ENCODE measurements at regions not wholly inside any gene's neighbourhood (a gene's known extent, or its start where the extent isn't known, plus 50 kb on each side); places are given as distances from the start of the nearest gene placed in this dataset.

DNA sequence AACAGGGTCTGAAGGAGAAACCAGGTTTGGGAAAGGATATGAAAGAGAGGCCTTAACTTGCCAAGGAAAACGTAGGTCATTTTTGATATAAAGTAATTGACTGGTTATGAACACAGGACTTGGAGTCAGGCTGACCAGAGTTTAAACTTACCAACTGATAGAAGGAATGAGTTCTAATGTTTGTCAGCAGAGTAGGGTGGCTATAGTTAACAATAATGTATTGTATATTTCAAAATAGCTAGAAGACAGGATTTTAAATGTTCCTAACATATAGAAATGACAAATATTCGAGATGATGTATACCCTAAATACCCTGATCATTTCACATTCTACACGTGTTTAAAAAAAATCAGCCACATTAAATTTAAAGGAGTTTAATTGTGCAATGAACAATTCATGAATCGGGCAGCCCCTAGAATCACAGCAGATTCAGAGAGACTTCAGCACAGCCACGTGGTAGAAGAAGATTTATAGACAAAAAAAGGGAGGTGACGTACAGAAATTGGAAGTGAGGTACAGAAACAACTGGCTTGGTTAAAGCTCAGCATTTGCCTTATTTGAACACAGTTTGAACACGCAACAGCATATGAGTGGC, 52.5 kb upstream of the PLEKHG7 start:
- no peak for DNase-seq (ENCODE audit: low read depth)

DNA sequence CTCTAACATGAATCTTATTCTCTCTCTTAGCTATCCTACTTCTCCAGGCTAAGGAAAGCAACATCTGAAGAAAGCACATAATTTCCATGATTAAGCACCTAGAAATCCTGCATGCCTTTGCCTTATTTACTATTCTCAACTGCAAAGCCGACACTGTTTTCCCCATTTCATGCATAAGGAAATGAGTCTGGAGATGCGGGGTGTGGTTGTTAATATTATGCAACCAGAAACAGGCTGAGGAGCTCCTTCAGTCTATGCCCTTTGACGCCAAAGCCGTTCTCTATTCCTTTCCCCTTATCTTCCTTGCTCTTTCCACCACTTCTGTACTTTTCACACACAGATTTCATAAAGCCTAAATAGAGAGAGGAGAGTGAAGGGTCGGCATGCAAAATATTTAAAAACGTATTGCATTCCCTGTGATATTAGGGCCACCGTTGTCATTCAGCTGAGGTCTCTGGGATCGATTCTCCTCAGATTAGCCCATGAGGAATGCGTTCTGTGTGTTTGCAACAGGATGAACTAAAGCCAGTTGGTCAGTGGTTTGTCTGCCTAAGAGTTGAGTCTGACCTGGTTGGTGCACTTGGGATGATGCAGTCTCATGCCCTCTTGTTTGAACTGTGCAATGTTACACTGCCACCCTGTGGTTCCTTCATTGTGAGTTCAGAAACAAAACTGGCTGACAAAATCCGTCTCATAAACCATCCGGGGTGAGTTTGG, 53.1 kb upstream of the PLEKHG7 start:
- DNase-seq (ENCODE audit: low read depth), result peak; percentile 17

GRCh38 chr12:92648242-92649031, 54.4 kb upstream of the PLEKHG7 start:
- DNase-seq (ENCODE audit: low read depth), result no peak

DNA sequence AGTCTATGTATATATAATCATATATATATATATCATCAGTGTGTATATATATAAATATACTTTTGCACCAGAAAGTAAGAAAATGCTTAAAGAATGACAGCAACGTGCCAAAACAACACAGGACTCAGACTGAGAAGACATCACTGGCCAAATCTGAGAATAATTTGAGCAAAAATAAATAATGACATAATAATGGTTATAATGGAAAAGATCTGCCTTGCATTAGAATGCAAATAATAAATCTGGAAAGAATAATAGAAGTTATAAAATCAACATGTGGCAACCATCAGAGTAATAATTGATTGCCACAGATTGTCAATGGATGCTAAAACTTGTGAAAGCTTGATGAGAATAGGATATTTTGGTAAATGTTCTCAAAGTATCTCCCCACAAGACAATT, 61.5 kb upstream of the PLEKHG7 start:
- DNase-seq (ENCODE audit: low read depth), result no peak

- DNase-seq (ENCODE audit: low read depth), result no peak
Observed at GRCh38 chr12:92640691-92641090, 62.1 kb upstream of the PLEKHG7 start.

DNA sequence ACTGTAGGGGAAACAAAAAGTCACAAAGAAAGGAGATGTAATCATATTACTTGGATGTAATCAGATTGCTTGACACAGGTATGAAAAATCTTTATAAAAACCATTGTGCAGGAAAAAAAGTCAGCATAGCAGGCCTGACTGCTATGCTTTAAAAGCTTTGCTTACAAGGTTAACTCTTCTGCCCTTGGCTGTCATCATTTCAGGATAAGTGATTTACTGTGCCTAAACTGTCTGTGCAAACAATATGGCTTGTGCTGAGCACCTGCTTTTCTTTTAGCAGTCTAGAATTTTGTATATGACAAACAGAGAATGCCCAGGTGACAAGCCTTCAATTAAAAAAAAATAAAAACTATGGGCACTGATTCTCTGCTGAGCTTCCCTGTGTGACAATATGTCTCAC, 63.8 kb upstream of the PLEKHG7 start:
- DNase-seq (ENCODE audit: low read depth), result no peak

DNA sequence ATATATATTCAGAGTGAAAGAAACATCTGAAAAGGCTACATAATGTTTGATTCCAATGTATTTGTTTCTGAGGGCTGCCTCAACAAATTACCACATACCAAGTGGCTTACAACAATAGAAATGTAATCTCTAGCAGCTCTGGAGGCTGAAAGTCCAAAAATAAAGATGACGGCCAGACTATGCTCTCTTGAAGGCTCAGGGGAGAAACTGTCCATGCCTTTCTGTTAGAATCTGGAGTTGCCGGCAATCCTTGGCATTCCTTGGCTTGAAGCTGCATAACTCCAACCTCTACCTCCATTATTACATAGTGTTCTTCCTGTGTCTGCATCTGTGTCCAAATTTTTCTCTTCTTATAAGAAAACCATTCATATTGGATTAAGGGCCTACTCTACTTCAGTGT, 68.1 kb upstream of the PLEKHG7 start:
- DNase-seq (ENCODE audit: low read depth), result no peak

DNA sequence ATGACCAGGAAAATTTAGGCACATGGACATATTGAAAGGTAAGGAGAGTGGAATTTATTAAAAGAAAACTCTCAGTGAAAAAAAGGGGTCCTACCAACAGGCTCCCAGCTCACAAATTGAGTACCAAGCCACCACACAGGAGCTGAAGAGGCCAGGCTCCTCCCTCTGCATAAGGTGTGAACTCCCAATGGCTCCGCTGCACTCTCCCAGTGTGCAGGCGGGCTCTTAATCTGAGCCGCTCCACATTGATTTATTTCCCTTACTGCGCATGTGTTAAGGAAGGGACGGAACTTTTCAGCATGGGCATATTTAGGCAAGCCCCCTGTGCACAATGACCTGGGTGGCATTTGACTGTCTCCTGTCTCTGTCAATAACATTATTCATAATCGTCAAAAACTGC, 68.6 kb upstream of the PLEKHG7 start:
- DNase-seq (ENCODE audit: low read depth), result no peak

- no peak for DNase-seq (ENCODE audit: low read depth)
Observed at GRCh38 chr12:92630968-92631367, 71.8 kb upstream of the PLEKHG7 start.

DNA sequence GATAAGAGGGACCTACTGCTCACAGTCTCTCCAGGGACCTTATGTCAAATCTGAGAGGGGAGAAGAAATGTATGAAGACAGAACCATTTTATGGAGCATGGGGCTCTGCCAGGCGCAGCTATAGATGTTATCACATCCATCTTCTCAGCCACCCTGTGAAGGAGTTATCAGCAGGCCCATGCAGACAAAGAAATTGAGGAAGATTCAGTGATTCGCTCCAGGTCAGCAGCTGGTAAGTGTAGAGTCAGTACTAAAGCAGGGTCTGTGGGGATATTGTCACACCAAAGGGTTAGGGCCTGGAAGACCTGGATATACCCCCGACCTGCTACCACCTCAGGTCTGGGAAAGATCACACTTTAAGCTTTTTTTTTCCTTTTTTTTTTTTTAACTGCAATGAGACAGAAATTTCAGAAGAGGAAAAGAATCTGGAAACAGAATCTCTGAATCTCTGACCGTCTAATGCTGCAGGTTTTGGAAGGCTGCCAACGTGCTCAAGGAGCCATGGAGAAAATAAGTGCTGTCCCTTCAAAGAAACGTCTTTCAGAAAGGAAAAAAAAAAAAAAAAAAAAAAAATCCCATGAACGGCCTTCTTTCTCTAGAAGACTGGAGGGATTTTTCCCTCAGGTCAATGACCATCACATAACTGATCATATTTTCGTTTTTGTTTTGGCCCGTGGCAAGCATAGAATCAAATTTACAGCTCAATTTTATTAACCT, 73.3 kb upstream of the PLEKHG7 start:
- no peak for DNase-seq (ENCODE audit: low read depth)

GRCh38 chr12:92628476-92628875, 74.3 kb upstream of the PLEKHG7 start:
- no peak for DNase-seq (ENCODE audit: low read depth)

- no peak for DNase-seq (ENCODE audit: low read depth)
Observed at GRCh38 chr12:92627511-92627910, 75.3 kb upstream of the PLEKHG7 start.

GRCh38 chr12:92625639-92626310, 77.0 kb upstream of the PLEKHG7 start:
- DNase-seq (ENCODE audit: low read depth), result no peak

DNA sequence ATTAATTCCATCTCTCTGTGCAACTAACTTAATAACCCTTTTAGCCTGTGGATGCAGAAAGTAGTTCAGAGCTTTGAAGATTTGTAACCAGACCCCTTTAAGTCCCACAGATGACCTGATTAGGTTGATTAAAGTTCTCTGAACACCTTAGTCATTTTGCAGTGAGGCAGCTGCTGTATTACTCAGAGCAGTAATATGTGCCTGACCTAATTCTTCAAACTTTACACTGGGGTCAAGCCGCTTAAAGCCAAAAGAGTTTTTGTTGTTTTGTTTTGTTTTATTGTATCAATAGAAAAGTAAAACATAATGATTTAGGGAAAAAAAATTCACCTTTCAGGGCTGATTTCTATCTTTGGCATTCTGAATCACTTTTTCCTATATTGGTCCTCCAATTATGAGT, 78.6 kb upstream of the PLEKHG7 start:
- DNase-seq (ENCODE audit: low read depth), result no peak

DNA sequence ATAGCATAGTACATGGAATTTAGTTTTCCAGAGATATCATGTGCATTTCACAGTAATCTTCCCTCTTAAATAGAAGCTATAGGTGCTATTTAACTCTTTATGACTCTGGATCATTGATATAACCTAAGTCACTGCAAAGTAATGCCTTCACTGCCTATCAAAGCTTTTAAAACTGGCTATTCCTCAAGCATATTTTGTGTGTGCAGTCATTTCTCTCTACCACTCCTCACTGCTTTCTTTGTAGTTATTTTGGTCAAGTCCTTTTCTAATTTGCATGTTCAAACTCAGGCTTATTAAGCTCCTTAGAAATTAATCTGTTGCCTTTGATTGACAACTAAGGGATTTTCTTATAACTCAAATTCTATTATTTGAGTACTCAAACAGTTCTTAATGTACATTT, 79.4 kb upstream of the PLEKHG7 start:
- DNase-seq (ENCODE audit: low read depth), result no peak

DNA sequence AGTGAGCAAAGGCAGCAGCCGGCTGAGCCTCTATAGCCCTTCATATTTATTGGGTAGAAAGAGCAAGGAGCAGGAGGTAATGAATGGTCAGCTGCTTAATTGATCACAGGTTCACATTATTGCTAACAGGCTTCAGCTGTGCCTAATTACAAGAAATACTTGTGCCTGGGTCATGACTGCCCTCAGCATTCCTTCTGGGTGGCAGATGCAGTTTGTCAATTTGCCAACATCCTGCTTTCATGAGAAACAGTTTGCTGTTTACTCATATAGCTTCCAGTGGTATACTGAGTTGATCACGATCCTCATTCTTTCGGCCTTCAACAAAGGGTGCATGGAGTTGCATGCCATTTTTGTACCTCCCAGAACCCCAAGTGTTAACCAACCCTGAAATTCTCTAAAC, 81.0 kb upstream of the PLEKHG7 start:
- DNase-seq (ENCODE audit: low read depth), result no peak

- DNase-seq (ENCODE audit: low read depth), result no peak
Observed at GRCh38 chr12:92621312-92621711, 81.5 kb upstream of the PLEKHG7 start.

GRCh38 chr12:92619730-92620684, 82.8 kb upstream of the PLEKHG7 start:
- no peak for DNase-seq (ENCODE audit: low read depth)

- DNase-seq (ENCODE audit: low read depth), result no peak
Observed at GRCh38 chr12:92619026-92619425, 83.8 kb upstream of the PLEKHG7 start.

DNA sequence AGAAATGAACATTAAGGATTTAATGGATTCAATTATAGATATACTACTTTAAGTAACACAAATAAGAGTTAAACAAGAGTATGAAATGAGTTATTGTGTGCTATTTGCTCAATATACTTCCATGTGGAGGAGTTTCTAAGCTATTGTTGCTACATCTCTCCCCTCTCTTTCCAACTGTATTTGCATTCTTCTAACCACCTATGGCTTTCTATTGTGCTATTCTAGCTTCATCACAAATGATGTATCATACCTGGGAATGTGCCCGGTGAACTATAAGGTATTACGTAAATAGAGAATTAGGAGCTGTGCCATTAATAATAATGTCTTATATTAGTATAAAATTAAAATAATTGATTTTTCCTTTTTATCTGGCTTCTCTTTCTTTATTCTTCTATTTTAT, 87.1 kb upstream of the PLEKHG7 start:
- DNase-seq (ENCODE audit: low read depth), result no peak

DNA sequence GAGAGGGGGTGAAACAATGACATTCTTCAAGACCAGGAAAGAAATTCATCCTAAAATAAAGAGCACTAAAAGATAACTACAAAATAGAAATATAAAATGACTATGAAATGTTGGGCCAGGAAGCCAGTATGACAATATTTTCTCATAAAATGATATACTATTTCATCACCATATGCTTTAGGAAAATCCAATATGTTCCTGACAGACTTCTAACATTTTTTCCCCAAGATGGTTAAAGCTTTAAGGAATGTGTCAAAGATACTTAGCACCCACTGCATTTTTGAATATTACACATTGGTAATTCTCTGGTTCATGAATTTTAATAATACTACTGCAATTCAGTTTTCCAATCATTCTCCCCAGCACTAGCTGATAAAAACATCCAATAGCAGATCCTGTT, 87.7 kb upstream of the PLEKHG7 start:
- DNase-seq (ENCODE audit: low read depth), result no peak

All from stimulated activated CD8-positive, alpha-beta memory T cell treated with anti-CD3 and anti-CD28 coated beads, Interleukin-4, amount 100 ng/mL, for 24 hours (primary cell).